ENCODE measurements at regions not wholly inside any gene's neighbourhood (a gene's known extent, or its start where the extent isn't known, plus 50 kb on each side); places are given as distances from the start of the nearest gene placed in this dataset.

DNA sequence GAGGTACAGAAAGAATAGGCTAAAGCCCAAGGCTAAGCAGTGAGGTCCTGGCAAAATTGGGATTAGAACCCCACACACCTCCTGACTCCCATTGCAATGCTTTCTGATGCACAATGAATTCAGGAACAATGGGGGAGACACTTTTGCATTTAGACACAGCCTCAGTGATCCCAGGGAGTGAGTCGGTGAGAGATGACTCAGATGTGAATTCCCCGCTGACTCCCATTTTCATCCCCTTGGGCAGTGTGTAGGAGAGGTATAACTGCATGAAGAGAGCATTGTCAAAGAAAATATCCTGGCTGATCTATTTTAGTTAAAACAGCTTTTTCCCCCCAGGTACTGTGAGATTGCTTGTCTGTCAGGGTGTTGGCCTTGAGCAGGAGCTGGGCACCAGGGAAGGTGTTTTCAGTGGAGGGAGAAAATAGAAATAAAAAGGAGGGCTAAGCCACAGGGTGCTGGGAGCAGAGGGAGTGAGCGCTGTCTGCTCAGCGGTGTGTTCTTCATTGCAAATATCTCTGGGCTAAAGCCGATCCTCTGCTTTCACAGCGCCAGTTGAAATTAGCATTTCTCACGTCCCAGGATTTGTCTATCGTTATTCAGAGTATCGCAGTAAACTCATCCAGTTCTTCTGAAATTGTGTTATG is 247.7 kb upstream of the PTBP2 start:
- no peak for DNase-seq

DNA sequence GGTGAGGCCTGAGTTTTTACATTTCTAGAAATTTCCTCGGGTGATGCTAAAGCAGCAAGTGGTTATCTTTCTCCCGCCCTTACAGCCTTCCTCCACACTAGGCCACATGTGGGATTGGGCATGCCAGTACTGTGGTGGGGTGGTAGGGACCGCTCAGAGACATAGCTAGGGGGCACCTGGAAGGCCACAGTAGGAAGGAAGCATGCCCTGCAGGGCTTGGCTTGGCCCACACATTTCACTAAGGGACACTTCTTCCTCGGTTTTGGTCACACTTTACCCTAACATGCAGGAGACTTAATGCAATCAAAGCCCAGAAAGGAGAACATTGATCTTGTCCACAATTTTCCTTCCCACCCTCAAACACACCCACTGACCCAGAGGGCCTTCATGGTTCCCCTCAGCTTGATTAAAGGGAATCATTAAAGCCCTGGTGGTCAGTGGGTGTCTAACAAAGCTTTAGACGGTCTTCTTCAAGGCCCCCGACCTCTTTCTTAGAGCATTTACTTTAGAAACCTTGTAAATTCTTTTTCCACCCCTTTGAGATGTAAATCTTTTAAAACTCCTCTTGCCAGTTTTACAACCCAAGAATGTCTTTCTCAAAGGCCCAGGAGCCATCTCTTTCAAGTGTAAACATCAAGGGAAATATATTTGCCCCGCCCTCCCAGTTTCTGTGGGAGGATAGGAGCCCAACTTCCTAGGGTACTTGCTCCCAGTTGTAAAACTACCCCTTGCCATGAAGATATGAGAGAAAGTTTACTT is 246.4 kb upstream of the PTBP2 start:
- DNase-seq, result no peak

DNA sequence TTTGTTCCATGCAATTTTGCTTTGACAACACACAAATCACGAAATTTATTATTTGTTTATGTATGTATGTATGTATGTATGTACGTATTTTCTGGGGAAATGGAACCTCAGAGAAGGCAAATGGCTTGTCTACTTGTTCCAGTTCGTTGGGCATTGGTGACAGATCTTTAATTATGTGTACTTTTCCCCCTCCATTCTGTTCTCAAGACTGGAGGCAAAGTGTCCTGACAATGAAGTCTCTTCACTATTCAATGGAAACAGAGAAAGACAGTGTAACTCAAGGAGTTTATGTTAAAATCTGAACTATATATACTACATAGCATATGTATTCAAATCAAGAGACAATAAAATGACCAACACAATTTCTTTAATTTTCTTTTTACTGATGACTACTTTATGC is 245.7 kb upstream of the PTBP2 start:
- DNase-seq, result no peak

DNA sequence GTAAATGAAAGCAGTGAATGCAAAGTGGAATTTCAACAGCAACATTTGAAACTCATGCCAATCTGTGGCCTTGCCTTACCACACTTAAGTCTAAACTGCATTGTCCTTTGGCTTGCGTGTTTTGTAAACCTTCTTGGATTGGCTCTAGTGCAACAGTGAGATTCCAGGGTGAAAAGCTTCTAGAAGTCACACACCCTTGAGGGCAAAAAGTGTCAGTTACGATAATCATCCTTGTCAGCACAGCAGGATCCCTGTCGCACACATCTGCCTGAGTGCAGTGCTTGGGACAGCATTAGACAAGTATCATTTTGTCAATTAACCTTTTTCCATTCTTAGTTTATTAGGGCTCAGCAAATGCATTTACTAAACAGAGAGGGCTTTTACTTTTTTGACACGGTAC is 243.4 kb upstream of the PTBP2 start:
- DNase-seq, result no peak

DNA sequence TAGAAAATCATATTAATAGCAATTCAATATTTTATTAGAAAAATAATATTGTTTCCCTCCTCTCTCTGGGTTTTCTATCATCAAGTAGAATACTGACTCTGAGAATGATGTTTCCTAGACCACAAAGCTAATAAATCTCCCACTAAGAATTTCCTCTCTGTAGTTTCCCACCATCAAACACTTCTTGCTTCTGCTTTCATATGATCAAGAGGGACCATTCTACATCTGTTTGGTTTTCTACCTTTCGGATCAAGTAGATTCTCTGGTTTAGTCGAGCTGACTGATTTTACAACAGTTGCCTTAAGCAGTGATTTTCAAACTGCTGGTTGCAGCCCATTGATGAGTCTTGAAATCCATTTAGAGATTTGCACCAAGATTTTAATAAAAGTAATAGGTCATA is 240.2 kb upstream of the PTBP2 start:
- DNase-seq, result no peak

DNA sequence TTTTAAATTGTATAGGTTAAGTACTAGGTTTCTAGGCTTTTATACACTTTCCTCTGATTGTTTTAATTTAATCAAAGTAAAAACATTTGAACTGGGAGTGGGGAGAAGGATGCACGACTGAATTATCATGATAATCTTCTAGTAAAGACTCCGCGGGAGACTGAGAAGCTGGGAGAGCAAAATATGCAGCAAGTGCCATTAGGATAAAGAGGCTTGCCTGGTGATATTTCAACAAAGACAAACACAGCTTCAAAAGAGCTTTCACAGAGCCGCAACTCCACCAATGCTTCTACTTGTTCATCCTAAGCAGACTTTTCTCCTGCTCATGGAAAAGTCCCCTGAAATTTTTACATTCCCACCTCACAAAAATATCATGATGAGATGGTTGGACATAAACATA is 239.0 kb upstream of the PTBP2 start:
- DNase-seq, result no peak

DNA sequence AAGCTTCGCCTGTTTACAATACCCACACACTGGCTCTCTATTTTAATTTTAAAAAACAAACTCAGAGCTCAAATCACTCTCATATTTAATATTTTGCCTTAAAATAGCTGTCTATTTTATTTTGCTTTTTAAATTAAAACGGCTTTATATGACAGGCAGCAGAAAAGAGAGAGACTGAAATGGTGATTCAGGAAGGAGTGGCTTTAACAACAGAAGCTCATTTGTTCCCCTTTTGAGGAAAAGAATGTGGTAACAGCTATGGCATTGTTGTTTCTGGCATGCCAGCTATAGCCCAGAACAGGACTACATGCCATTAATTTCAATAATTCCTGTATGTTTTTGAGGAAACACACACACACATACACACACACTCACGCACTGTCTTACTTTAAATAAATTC is 234.2 kb upstream of the PTBP2 start:
- DNase-seq, result no peak

DNA sequence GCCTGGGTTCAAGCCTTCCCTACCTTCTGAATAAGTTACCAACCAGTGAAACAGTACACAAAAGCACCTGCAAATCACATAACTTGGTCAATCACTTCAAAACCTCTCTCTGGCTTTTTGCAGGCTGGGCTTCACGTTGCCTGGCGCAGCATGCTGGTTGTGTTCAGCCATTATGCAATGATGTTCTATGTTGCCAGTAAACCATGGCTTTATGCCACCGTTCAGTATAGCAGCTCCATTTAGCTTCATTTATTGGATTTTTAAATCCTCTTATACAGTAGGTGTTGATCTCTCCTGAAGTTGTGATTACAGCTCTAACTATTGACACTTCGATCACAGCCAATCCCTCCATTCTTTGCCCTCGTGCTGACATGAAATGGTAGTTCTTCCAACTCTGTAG is 233.6 kb upstream of the PTBP2 start:
- no peak for DNase-seq

DNA sequence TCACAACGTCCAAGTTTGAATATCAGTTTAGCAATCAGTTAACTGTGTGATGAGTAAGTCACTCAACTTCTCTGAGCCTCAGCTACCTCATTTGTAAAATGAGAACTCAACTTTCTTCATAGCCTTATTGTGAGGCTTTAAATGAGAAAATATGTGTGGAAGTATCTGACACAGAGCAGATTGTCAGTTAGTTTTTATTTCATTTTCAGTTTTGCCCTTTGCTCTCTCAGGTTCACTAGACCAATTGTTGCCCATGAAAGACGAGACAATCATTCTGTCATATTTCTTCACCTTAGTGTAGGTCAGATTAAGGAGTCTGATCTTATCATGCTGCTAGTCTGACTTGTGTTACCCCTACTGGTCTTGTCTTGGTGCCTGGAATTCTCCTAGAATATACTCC is 232.8 kb upstream of the PTBP2 start:
- DNase-seq, result no peak

DNA sequence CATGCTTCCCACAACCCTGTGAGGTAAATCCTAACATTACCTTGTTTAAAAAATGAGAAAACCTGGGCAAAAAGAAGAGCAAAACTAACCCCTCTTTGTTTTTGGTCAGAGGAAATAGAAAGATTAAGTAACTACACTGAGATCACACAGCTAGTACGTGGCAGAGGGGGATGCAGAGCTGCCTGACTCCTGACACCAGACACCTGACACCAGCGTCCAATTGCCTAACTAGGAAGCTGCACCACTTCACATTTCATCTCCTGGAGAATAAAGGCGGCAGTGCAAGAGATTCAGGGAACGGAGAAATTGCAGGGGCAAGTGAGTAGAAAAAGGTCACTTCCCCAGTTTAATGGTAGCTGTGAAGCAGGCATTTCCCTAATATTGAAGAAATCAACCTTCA is 229.3 kb upstream of the PTBP2 start:
- no peak for DNase-seq

DNA sequence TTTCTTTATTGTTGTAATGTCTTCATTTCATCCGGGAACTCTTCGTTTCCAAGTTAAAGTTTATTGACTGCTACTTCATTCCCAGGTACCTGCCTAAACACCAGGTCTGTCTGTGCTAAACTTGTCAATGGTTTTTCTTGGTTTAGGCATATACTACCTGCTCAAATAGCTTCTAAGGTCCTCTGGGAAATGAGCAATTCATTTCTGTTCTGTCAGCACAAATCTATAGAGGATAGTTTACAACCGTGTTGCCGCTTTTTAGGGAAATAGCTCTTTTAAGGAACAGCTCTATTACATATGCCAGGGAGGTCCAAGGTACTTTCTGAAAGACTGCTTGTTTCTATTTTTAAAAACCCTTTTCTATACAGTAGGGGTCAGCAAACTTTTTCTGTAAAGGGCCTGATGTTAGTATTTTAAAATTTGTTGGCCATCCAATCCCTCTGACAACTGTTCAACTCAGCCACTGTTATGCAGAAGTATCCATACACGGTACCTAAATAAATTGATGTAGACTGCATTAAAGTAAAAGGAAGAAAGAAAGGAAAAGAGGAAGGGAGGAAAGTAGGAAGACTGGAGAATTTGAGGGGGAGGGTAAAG is 222.7 kb upstream of the PTBP2 start:
- no peak for DNase-seq

DNA sequence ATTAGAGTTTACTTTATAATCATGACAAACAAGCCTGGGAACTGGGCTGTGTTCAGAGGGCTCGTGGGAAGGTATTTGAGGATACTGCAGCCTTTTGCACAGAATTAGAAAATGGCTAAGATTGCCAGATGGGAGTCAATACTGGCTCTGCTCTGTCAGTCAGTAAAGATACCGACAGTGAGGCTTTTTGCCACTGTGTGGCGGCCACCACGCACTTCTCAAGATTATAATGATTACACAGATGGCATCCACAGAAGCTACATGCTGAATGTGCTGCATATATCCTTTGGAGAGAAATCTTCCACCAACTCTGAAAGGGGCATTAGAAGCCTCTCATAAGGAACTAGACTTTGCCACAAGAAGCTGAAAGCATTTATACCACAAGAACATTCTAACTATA is 213.4 kb upstream of the PTBP2 start:
- DNase-seq, result no peak

DNA sequence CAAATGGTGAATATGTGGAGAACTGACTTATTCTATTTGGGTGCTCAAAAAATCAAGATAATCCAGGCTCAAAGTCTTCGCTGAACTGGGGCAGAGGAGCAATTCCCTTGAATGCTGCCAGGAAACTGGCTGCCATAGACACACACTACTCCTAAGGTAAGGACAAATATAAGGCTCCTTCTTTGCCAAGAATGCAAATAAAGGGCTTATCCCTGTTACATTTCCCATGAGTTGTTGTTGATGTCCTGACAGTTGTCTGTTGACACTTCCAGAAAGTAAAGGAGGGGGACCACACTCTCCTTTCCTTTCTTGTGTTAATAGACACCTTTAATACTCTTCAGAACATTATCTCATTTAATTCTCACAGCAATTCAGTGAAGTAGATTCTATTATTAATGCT is 212.2 kb upstream of the PTBP2 start:
- no peak for DNase-seq

DNA sequence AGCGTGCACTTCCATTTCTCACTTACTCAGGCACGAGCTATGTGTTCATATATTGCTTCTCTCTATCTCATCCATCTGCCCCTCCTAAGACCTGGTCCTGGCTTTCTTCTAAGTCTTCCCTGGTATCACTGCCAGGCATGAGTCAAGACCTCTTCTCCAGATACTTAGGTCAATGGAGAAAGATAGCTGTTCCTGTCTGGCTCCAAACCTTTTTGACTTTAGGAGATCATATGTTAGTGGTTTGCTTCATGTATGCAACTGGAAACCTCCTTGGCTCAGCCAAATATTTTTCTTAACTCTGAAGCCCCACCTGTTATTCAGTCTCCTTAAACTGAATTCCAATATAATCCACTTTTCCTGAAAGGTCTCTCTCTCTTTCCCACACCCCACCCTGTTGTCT is 211.6 kb upstream of the PTBP2 start:
- DNase-seq, result no peak

DNA sequence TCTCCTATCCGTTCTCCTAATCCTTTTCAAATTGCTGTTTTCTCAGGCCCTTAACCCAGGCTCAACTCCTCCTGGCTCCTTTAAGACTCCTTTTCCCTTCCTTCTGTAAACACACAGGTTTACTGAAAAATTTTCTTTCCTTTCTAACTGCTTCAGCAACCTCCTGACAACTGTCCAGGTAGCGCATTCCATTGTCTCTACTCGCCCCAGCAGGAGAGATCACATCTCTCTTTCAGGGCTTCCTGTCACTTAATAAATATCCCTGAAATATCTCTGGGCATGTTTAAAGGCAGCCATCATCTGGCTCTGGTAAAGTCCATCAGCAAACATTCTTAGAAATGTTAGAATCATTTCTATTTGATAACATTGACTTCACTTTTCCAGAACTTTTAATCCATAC is 211.2 kb upstream of the PTBP2 start:
- DNase-seq, result no peak

DNA sequence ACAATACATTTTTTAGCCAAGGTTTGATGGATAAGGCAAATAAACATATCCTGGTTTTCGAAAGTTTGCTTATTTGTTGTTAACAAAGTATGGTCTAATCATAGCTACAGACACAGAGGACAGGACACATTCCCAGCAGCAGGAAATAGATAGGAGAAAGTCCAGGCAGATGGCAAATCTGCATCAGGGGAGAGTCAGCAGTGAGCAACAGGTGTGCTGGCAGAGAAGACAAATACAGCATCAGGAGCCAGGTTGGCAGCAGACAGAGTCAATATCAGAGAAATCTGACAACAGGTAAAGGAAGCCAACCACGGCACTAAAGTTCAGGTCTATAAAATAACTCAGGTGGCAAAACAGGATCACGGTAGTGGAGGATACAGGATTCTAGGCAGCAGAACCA is 210.7 kb upstream of the PTBP2 start:
- no peak for DNase-seq

DNA sequence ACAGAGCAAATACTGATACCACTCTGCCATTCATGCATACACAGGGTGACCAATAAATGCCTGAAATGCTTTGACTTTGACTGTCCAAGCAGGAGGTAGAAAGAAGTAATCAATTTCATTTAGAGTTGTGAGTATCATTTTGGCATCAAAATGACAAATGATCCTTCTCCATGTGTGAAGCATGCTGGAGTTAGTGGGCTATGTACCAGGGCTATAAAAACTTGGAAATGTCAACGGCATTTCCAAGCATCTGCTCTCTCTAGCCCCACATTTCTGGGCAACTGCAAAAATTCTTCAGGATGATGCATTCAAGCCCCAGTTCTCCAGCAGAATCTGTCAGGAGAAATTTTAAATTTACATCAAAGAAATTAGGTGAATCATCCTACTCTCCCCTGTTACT is 208.4 kb upstream of the PTBP2 start:
- DNase-seq, result no peak

DNA sequence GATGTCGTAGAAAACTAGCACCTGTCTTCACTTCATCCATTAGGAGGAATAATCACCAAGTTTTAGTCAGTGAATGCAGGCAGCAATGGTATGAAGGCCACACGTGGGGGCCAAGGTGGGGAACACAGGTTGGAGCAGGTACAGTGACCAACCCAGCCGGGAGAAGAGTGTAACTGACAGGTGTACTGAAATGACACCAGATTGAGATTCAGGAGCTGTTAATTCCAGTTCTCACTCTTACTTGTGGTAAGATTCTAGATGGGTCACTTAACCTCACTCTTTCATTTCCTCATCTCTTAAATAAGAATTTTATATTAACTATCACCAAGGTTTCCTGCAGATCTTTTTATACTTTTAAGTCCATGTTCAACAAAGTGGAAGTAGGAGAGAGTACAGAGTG is 206.2 kb upstream of the PTBP2 start:
- DNase-seq, result no peak

DNA sequence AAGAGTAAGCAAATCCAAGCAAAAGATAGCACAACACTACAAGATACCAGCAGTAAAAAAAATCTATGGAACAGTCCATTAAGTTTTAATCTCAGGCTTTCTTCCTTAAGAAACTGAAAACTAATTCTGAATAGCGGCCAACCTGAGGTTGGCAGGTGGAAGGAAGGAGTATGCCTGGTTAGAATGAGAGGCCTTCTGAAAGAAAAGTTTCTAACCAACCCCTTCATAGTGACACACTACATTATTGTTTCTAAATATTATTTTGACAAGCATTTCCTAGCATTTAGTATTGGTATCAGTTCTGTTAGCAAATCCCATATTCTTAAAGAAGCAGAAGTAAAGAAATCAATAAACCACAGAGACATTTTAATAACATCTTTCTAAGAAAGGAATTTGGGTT is 205.7 kb upstream of the PTBP2 start:
- DNase-seq, result no peak

DNA sequence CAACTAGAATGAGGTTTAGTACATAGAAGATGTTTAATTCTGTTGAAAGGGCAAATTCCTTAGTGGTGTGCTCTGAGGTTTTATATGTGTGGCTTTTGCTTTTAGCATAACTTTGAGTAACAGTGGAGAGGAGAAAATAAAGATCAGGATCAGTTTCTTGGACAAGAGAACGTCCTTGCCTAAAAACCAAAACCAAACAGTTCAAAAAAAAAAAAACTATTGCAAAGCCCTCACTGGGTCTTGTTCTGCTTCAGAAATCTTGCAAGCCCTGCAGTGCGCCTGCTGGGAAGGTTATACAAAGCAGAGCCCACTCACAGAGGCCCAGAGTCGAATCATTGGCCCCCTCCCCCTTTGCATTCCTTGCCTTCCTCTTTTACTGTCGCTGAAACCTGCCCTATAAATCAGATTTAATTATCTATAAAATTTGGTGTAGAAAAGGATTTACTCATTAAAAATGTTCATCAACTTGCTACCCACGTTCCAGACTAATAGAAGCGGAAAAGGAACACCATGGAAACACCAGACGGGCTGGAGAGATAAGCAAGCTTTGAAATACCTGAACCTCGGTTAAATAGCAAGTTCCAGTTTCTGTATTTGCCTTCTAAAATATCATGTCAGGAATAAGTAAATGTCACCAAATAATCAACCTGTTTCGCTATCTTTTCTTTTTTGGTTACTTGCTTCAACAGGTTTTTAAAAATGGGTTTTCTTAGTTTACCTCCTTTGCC is 201.6 kb upstream of the PTBP2 start:
- no peak for DNase-seq

DNA sequence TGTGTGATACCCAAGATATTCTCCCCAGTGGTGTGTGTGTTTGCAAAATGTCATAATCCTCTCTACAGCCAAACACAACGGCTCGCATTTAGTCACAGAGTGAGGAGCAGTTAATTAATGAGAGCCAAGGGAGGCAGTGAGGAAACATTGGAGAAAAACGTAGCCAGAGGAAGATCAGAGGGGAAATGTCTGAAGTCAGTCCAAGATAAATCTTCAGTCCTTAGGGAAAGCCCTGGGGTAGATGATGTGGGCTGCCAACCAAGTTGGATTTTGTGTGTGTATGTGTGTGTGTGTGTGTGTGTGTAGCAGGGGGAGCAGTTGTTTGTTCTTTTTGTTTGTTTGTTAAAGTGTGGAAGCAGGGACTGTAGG is 201.0 kb upstream of the PTBP2 start:
- DNase-seq, result no peak

DNA sequence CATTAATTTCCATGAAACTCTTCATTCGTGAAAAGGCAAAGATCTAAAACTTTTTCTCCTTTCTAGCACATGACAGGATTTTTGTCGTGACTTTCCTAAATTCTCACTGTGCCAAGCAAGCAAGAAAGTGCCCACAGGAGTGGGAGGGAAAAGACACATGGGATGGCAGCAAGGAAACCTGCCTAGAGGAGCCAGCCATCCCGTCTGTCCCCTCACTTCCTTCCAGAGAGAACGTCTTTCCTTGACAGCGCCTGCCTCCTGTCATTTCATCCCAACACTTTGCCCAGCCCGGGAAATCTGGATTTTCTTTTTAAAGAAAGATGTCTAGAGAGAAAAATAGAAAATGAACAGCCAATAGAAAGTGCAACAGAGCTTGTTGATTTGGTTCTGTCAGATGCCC is 200.6 kb upstream of the PTBP2 start:
- no peak for DNase-seq

DNA sequence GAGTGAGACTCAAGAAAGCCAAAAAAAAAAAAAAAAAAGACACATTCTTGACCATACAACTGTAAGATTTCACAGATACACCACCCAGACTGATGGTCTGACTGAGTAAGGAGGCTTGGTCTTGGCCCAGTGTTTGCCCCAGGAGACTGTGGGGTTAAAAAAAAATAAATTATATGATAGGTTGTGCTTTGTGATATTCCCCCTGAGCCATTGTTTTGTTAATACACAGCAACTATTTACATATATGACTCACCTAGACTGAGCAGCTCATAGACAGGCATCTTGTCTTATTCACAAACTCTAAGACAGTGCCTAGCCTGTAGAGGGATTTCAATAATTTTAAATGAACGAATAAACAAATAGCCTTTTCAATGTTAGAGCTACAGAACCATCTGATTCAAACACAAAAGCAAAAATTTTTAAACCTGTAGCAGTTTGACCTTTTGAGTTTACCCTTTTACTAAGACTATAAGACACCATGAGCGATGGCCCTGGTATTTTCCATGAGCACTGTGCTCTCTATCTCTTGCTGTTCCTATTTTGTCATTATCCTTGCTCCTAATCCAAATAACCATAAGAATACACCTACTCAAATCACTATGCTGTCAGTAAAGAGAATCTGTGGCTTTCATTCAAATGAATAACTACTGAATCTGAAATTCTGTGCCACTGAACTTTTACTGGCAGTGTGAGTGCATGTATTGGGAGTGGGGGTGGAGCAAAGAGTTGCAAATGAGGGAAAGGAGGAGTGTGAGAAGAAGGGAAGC is 199.4 kb upstream of the PTBP2 start:
- DNase-seq, result no peak

All from suppressor macrophage treated with lipopolysaccharide for 4 hours (primary cell).